HCT116 (cell line): ENCODE measurements at regions not wholly inside any gene's neighbourhood (a gene's known extent, or its start where the extent isn't known, plus 50 kb on each side); places are given as distances from the start of the nearest gene placed in this dataset.
"Not testable (repeated sequence)": the region's sequence is repeated elsewhere in the genome, so short reads cannot be mapped to it uniquely, and the experiment has no call there.

Source experiments
- ATAC-seq: fragments of 200-7000 bp; cut with Tn5 transposase; 2 replicates; pipeline ENCODE4 v1.9.1; 2020; ENCODE audit warnings: mild to moderate bottlenecking, moderate library complexity
- BruUV-seq: library from RNA; stranded (reverse); fragments of 400-500 nt; replicated peaks from 2 replicates; lab custom pipeline; 2021; lab: Mats Ljungman, UMichigan
- CTCF ChIA-PET: fragments of 300-600 bp; sonication (Branson Sonifier 250); formaldehyde crosslinking; loops from one replicate; lab custom pipeline; 2021; ENCODE audit warnings: antibody characterized with exemption; lab: Charles Lee
- POLR2A ChIA-PET: fragments of 300-600, 350-600 bp; sonication (Branson Sonifier 250); formaldehyde crosslinking; loops from one replicate; lab custom pipeline; 2021; ENCODE audit warnings: antibody characterized with exemption; lab: Charles Lee
- RAD21 ChIA-PET, 2 experiments: fragments of 300-600 bp; sonication (Branson Sonifier 250); formaldehyde crosslinking; loops; one replicate each; lab custom pipeline; 2023; ENCODE audit warnings: low total read pairs in 2 of 2; ENCODE audit not compliant: uncharacterized antibody in 2 of 2, unreplicated experiment in 2 of 2, low non-redundant PET in 1 of 2; lab: Charles Lee
- DNase-seq: peaks from one replicate; pipeline ENCODE4 v3.0.0-alpha.2; 2010; ENCODE audit warnings: low read depth, low spot score
- H2AFZ ChIP-seq: fragments of 200-600 bp; shearing (Covaris generic), sonication (generic); 2 replicates; pipeline ENCODE4 v1.6.1; 2017; ENCODE audit warnings: low read depth, mixed run types, mixed read lengths, antibody characterized with exemption, low read length; ENCODE audit not compliant: poor library complexity, severe bottlenecking
- H3K27ac ChIP-seq: 2 replicates; pipeline ENCODE4 v1.5.1; 2012; ENCODE audit warnings: low read depth, low read length
- H3K27me3 ChIP-seq: fragments of 200-600 bp; sonication (generic); 2 replicates; pipeline ENCODE4 v1.6.1; 2016; ENCODE audit warnings: mixed run types, low read length, mixed read lengths; ENCODE audit not compliant: insufficient read depth
- H3K36me3 ChIP-seq, 2 experiments: fragments of 200-500 bp in 1 of 2; fragments of 200-600 bp in 1 of 2; sonication (Bioruptor generic) in 1 of 2; sonication (generic) in 1 of 2; 2 replicates each; pipeline versions ENCODE4 v1.5.1 to v1.6.1; 2014 to 2016; ENCODE audit warnings: low read length in 2 of 2, inconsistent platforms in 1 of 2, mixed read lengths in 1 of 2, mixed run types in 1 of 2; ENCODE audit not compliant: insufficient read depth in 2 of 2, control insufficient read depth in 1 of 2
- H3K4me1 ChIP-seq, 2 experiments: fragments of 200-600 bp in 1 of 2; sonication (generic) in 1 of 2; 2 replicates each; pipeline versions ENCODE4 v1.5.1 to v1.6.1; 2012 to 2017; ENCODE audit warnings: low read length in 2 of 2, inconsistent platforms in 1 of 2, mild to moderate bottlenecking in 1 of 2, mixed read lengths in 1 of 2, mixed run types in 1 of 2, moderate library complexity in 1 of 2; ENCODE audit not compliant: insufficient read depth in 2 of 2, control insufficient read depth in 1 of 2
- H3K4me2 ChIP-seq: fragments of 200-600 bp; sonication (generic); 2 replicates; pipeline ENCODE4 v1.6.1; 2017; ENCODE audit warnings: mixed run types, low read length, mixed read lengths
- H3K4me3 ChIP-seq, 2 experiments: fragments of 200-600 bp in 1 of 2; sonication (generic) in 1 of 2; replicated peaks in 1 of 2; 2 replicates each; pipeline ENCODE4 v1.5.1; 2011 to 2016; ENCODE audit warnings: low read length in 2 of 2, control low read depth in 1 of 2, low read depth in 1 of 2, mild to moderate bottlenecking in 1 of 2, mixed read lengths in 1 of 2, mixed run types in 1 of 2
- H3K79me2 ChIP-seq: fragments of 200-600 bp; sonication (generic); 2 replicates; pipeline ENCODE4 v1.6.1; 2017; ENCODE audit warnings: mild to moderate bottlenecking, mixed run types, low read length, moderate library complexity, mixed read lengths; ENCODE audit not compliant: insufficient read depth
- H3K9ac ChIP-seq: fragments of 200-600 bp; sonication (generic); 2 replicates; pipeline ENCODE4 v1.6.1; 2016; ENCODE audit warnings: low read length, mixed read lengths
- H3K9me2 ChIP-seq: fragments of 200-600 bp; sonication (generic), shearing (Covaris generic); 2 replicates; pipeline ENCODE4 v1.6.1; 2017; ENCODE audit warnings: mixed run types, mild to moderate bottlenecking, moderate library complexity; ENCODE audit not compliant: insufficient read depth
- H3K9me3 ChIP-seq, 2 experiments: fragments of 200-500 bp in 1 of 2; fragments of 200-600 bp in 1 of 2; sonication (Bioruptor generic) in 1 of 2; sonication (generic) in 1 of 2; 2 replicates each; pipeline ENCODE4 v1.6.1; 2014 to 2017; ENCODE audit warnings: low read length in 2 of 2, mixed read lengths in 2 of 2, inconsistent platforms in 1 of 2, low read depth in 1 of 2, mild to moderate bottlenecking in 1 of 2, mixed run types in 1 of 2, moderate library complexity in 1 of 2; ENCODE audit not compliant: control insufficient read depth in 1 of 2, insufficient read depth in 1 of 2
- H4K20me1 ChIP-seq: fragments of 200-600 bp; sonication (generic), shearing (Covaris generic); 2 replicates; pipeline ENCODE4 v1.6.1; 2017; ENCODE audit warnings: mixed run types, mild to moderate bottlenecking, moderate library complexity; ENCODE audit not compliant: insufficient read depth
- ATF3 ChIP-seq: IDR thresholded peaks from 2 replicates; pipeline ENCODE4 v1.6.1; 2012
- CBX3 ChIP-seq: IDR thresholded peaks from 2 replicates; pipeline ENCODE4 v1.6.1; 2012; ENCODE audit warnings: low read depth
- EGR1 ChIP-seq: IDR thresholded peaks from 2 replicates; pipeline ENCODE4 v1.6.1; 2012; ENCODE audit warnings: low read depth
- EZH2 ChIP-seq: fragments of 200-600 bp; sonication (generic); IDR thresholded peaks from 2 replicates; pipeline ENCODE4 v1.6.1; 2017; ENCODE audit warnings: antibody characterized with exemption, mixed run types
- EZH2phosphoT487 ChIP-seq: fragments of 200-600 bp; IDR thresholded peaks from 2 replicates; pipeline ENCODE4 v1.6.1; 2018; ENCODE audit warnings: antibody characterized with exemption, borderline replicate concordance
- MAX ChIP-seq: IDR thresholded peaks from 2 replicates; pipeline ENCODE4 v1.6.1; 2012
- POLR2A ChIP-seq: IDR thresholded peaks from 2 replicates; pipeline ENCODE4 v1.7.0; 2011; ENCODE audit warnings: borderline replicate concordance; ENCODE audit not compliant: insufficient read depth, insufficient read length; ENCODE audit errors: extremely low read depth
- POLR2AphosphoS5 ChIP-seq: IDR thresholded peaks from 2 replicates; pipeline ENCODE4 v1.6.1; 2011; ENCODE audit warnings: mild to moderate bottlenecking, low read depth, low read length, moderate library complexity
- YY1 ChIP-seq: IDR thresholded peaks from 2 replicates; pipeline ENCODE4 v1.6.1; 2011; ENCODE audit warnings: low read length, low read depth, moderate library complexity, mild to moderate bottlenecking; ENCODE audit not compliant: insufficient replicate concordance; ENCODE audit errors: extremely low read depth
- ZNF274 ChIP-seq: fragments of 200-500 bp; sonication (Bioruptor generic); IDR thresholded peaks from 2 replicates; pipeline ENCODE4 v1.6.1; 2014; ENCODE audit warnings: mild to moderate bottlenecking, low read depth, low read length, inconsistent platforms
- intact Hi-C: fragments of 100-400 bp; cut with micrococcal nuclease; formaldehyde crosslinking; loops from 2 replicates; pipeline ENCODE4 v1.10.0; 2022

- ATAC-seq (no peak), DNase-seq (no peak)
- Histone ChIP-seq H3K79me2 (no peaks in the 10 kb centered on the region), H3K4me1 (no peaks in the 10 kb centered on the region), H3K4me2 (no peak overlapping the region), H3K9me2 (no peaks in the 10 kb centered on the region), H3K4me3 (no peak overlapping the region), H3K27me3 (no peaks in the 10 kb centered on the region), H3K9ac (no peak overlapping the region), H3K9me3 (no peaks in the 10 kb centered on the region), H4K20me1 (no peaks in the 10 kb centered on the region), H3K27ac (no peak overlapping the region), H2AFZ (no peak overlapping the region), H3K36me3 (no peaks in the 10 kb centered on the region)
- CTCF ChIA-PET, result interaction anchor here (1.0 kb wide), 1 partner anchor 172 kb away, joined by 3 read pairs; no protein-coding TSS in a partner anchor
- intact Hi-C loops, result no loop called here
- POLR2A ChIA-PET, result no interaction called here
- RAD21 ChIA-PET, result no interaction called here
- no peak for TF ChIP-seq YY1
- TF ChIP-seq ATF3, result no peak
- TF ChIP-seq ZNF274, result no peak
- no peak for TF ChIP-seq CBX3
- BruUV-seq, result no TSS peak
Observed at GRCh38 chr12:131282292-131283080, 328.8 kb downstream of the ADGRD1 start.

- no peak overlapping the region for H3K27ac ChIP-seq
- DNase-seq (no peak), ATAC-seq (no peak)
- no peak overlapping the region for H3K9ac ChIP-seq
- H3K4me2 ChIP-seq, result no peak overlapping the region
- H3K27me3 ChIP-seq, result no peaks in the 10 kb centered on the region
- RAD21 ChIA-PET, result no interaction called here
- no peaks in the 10 kb centered on the region for H3K4me1 ChIP-seq
- H3K9me2 ChIP-seq, result no peaks in the 10 kb centered on the region
- POLR2A ChIA-PET, result no interaction called here
- no peaks in the 10 kb centered on the region for H3K36me3 ChIP-seq
- TF ChIP-seq EZH2phosphoT487 (no peak), EZH2 (no peak), ZNF274 (no peak), POLR2A (no peak), POLR2AphosphoS5 (no peak), MAX (no peak), EGR1 (no peak)
- no peaks in the 10 kb centered on the region for H3K79me2 ChIP-seq
- no peaks in the 10 kb centered on the region for H4K20me1 ChIP-seq
- no peak overlapping the region for H2AFZ ChIP-seq
- BruUV-seq, result no TSS peak
- H3K9me3 ChIP-seq, result no peaks in the 10 kb centered on the region
- CTCF ChIA-PET, result no interaction called here
- H3K4me3 ChIP-seq, result no peak overlapping the region
- intact Hi-C loops, result no loop called here
Observed at GRCh38 chr12:131283191-131283861, 329.6 kb downstream of the ADGRD1 start.

- not testable (repeated sequence) for H3K27ac ChIP-seq
Observed at GRCh38 chr12:131283862-131284825, 330.4 kb downstream of the ADGRD1 start.

More at GRCh38 chr12:131283862-131284825, 330.4 kb downstream of the ADGRD1 start:
- H2AFZ ChIP-seq, POLR2A ChIA-PET, H3K9ac ChIP-seq, H3K4me1 ChIP-seq, H3K79me2 ChIP-seq, intact Hi-C loops, H3K4me2 ChIP-seq, BruUV-seq, RAD21 ChIA-PET, ATAC-seq, H3K4me3 ChIP-seq, H3K9me3 ChIP-seq, H3K36me3 ChIP-seq, H4K20me1 ChIP-seq, H3K27me3 ChIP-seq, CTCF ChIA-PET, H3K9me2 ChIP-seq, DNase-seq: not testable (repeated sequence)
